ENCODE measurements at regions not wholly inside any gene's neighbourhood (a gene's known extent, or its start where the extent isn't known, plus 50 kb on each side); places are given as distances from the start of the nearest gene placed in this dataset.

DNA sequence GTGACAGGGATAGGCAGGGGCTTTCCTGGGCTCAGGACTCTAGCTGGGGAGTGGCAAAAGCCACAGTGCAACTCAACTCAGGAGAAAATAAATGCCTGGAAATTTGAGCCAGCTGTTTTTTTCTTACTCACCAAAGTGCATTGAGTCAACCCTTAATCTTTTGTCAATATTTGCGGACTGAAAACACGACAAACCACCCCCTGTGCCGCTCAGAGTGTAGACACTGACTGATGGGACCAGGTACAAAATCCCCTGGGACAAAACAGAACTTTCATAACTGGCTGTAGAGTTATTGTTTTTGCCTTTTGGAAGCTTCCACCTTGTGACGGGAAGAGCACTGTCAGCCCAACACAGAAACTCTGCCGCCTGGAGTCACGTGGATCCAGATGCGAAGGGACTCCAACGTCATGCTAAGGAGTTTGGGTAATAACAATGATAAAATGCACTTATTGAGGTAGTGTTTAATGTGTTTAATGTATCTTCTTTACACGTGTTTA is 164.6 kb downstream of the PLPP3 start (continued):
- TF ChIP-seq, protein P1, sequence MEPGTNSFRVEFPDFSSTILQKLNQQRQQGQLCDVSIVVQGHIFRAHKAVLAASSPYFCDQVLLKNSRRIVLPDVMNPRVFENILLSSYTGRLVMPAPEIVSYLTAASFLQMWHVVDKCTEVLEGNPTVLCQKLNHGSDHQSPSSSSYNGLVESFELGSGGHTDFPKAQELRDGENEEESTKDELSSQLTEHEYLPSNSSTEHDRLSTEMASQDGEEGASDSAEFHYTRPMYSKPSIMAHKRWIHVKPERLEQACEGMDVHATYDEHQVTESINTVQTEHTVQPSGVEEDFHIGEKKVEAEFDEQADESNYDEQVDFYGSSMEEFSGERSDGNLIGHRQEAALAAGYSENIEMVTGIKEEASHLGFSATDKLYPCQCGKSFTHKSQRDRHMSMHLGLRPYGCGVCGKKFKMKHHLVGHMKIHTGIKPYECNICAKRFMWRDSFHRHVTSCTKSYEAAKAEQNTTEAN (CRISPR knock-in tag; conservative IDR thresholded peaks at IDR 0.05), result peak; percentile 83; the same call in 1 of the 2 replicates
- TF ChIP-seq ZNF264 (CRISPR knock-in tag; IDR thresholded peaks at IDR 0.05) (peak; percentile 95), XRCC5 (optimal IDR thresholded peaks at IDR 0.05; ENCODE audit: low read length) (no peak), ZNF235 (CRISPR knock-in tag; IDR thresholded peaks at IDR 0.05; ENCODE audit: borderline replicate concordance) (no peak), ATF1 (CRISPR knock-in tag; IDR thresholded peaks at IDR 0.05) (peak; percentile 72; the same call in 1 of the 2 replicates), POLR2G (IDR thresholded peaks at IDR 0.05; ENCODE audit: low read depth, low read length) (no peak), ZNF747 (CRISPR knock-in tag; IDR thresholded peaks at IDR 0.05; ENCODE audit: borderline replicate concordance) (peak; percentile 59; the same call in 1 of the 2 replicates)
- TF ChIP-seq, protein P2, sequence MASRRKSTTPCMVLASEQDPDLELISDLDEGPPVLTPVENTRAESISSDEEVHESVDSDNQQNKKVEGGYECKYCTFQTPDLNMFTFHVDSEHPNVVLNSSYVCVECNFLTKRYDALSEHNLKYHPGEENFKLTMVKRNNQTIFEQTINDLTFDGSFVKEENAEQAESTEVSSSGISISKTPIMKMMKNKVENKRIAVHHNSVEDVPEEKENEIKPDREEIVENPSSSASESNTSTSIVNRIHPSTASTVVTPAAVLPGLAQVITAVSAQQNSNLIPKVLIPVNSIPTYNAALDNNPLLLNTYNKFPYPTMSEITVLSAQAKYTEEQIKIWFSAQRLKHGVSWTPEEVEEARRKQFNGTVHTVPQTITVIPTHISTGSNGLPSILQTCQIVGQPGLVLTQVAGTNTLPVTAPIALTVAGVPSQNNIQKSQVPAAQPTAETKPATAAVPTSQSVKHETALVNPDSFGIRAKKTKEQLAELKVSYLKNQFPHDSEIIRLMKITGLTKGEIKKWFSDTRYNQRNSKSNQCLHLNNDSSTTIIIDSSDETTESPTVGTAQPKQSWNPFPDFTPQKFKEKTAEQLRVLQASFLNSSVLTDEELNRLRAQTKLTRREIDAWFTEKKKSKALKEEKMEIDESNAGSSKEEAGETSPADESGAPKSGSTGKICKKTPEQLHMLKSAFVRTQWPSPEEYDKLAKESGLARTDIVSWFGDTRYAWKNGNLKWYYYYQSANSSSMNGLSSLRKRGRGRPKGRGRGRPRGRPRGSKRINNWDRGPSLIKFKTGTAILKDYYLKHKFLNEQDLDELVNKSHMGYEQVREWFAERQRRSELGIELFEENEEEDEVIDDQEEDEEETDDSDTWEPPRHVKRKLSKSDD (CRISPR knock-in tag; IDR thresholded peaks at IDR 0.05; ENCODE audit: low read depth), result no peak; the same call in 1 of the 2 replicates
- TF ChIP-seq, protein P3, sequence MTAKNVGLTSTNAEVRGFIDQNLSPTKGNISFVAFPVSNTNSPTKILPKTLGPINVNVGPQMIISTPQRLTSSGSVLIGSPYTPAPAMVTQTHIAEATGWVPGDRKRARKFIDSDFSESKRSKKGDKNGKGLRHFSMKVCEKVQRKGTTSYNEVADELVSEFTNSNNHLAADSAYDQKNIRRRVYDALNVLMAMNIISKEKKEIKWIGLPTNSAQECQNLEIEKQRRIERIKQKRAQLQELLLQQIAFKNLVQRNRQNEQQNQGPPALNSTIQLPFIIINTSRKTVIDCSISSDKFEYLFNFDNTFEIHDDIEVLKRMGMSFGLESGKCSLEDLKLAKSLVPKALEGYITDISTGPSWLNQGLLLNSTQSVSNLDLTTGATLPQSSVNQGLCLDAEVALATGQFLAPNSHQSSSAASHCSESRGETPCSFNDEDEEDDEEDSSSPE (CRISPR knock-in tag; IDR thresholded peaks at IDR 0.05), result peak; percentile 44; the same call in 1 of the 2 replicates
- TF ChIP-seq, protein P4, sequence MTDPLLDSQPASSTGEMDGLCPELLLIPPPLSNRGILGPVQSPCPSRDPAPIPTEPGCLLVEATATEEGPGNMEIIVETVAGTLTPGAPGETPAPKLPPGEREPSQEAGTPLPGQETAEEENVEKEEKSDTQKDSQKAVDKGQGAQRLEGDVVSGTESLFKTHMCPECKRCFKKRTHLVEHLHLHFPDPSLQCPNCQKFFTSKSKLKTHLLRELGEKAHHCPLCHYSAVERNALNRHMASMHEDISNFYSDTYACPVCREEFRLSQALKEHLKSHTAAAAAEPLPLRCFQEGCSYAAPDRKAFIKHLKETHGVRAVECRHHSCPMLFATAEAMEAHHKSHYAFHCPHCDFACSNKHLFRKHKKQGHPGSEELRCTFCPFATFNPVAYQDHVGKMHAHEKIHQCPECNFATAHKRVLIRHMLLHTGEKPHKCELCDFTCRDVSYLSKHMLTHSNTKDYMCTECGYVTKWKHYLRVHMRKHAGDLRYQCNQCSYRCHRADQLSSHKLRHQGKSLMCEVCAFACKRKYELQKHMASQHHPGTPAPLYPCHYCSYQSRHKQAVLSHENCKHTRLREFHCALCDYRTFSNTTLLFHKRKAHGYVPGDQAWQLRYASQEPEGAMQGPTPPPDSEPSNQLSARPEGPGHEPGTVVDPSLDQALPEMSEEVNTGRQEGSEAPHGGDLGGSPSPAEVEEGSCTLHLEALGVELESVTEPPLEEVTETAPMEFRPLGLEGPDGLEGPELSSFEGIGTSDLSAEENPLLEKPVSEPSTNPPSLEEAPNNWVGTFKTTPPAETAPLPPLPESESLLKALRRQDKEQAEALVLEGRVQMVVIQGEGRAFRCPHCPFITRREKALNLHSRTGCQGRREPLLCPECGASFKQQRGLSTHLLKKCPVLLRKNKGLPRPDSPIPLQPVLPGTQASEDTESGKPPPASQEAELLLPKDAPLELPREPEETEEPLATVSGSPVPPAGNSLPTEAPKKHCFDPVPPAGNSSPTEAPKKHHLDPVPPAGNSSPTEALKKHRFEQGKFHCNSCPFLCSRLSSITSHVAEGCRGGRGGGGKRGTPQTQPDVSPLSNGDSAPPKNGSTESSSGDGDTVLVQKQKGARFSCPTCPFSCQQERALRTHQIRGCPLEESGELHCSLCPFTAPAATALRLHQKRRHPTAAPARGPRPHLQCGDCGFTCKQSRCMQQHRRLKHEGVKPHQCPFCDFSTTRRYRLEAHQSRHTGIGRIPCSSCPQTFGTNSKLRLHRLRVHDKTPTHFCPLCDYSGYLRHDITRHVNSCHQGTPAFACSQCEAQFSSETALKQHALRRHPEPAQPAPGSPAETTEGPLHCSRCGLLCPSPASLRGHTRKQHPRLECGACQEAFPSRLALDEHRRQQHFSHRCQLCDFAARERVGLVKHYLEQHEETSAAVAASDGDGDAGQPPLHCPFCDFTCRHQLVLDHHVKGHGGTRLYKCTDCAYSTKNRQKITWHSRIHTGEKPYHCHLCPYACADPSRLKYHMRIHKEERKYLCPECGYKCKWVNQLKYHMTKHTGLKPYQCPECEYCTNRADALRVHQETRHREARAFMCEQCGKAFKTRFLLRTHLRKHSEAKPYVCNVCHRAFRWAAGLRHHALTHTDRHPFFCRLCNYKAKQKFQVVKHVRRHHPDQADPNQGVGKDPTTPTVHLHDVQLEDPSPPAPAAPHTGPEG (CRISPR knock-in tag; IDR thresholded peaks at IDR 0.05), result peak; percentile 63
- TF ChIP-seq, protein P5, sequence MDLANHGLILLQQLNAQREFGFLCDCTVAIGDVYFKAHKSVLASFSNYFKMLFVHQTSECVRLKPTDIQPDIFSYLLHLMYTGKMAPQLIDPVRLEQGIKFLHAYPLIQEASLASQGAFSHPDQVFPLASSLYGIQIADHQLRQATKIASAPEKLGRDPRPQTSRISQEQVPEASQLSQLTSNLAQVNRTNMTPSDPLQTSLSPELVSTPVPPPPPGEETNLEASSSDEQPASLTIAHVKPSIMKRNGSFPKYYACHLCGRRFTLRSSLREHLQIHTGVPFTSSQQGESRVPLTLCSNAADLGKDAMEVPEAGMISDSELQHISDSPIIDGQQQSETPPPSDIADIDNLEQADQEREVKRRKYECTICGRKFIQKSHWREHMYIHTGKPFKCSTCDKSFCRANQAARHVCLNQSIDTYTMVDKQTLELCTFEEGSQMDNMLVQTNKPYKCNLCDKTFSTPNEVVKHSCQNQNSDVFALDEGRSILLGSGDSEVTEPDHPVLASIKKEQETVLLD (CRISPR knock-in tag; IDR thresholded peaks at IDR 0.05; ENCODE audit: low read depth), result no peak; the same call in 1 of the 2 replicates
- TF ChIP-seq, protein P6, sequence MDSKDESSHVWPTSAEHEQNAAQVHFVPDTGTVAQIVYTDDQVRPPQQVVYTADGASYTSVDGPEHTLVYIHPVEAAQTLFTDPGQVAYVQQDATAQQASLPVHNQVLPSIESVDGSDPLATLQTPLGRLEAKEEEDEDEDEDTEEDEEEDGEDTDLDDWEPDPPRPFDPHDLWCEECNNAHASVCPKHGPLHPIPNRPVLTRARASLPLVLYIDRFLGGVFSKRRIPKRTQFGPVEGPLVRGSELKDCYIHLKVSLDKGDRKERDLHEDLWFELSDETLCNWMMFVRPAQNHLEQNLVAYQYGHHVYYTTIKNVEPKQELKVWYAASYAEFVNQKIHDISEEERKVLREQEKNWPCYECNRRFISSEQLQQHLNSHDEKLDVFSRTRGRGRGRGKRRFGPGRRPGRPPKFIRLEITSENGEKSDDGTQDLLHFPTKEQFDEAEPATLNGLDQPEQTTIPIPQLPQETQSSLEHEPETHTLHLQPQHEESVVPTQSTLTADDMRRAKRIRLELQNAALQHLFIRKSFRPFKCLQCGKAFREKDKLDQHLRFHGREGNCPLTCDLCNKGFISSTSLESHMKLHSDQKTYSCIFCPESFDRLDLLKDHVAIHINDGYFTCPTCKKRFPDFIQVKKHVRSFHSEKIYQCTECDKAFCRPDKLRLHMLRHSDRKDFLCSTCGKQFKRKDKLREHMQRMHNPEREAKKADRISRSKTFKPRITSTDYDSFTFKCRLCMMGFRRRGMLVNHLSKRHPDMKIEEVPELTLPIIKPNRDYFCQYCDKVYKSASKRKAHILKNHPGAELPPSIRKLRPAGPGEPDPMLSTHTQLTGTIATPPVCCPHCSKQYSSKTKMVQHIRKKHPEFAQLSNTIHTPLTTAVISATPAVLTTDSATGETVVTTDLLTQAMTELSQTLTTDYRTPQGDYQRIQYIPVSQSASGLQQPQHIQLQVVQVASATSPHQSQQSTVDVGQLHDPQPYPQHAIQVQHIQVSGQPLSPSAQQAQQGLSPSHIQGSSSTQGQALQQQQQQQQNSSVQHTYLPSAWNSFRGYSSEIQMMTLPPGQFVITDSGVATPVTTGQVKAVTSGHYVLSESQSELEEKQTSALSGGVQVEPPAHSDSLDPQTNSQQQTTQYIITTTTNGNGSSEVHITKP (CRISPR knock-in tag; IDR thresholded peaks at IDR 0.05; ENCODE audit: low read depth), result peak; percentile 94
